GM12873 (cell line): ENCODE measurements at regions not wholly inside any gene's neighbourhood (a gene's known extent, or its start where the extent isn't known, plus 50 kb on each side); places are given as distances from the start of the nearest gene placed in this dataset.

Source experiments
- TF ChIP-seq, protein P1 (sequence below): IDR thresholded peaks from 2 replicates; pipeline ENCODE4 v1.5.1; 2012; ENCODE audit warnings: low read depth, mild to moderate bottlenecking, moderate library complexity, low read length, control low read depth; ENCODE audit not compliant: insufficient read depth; ENCODE audit errors: missing control alignments

DNA sequence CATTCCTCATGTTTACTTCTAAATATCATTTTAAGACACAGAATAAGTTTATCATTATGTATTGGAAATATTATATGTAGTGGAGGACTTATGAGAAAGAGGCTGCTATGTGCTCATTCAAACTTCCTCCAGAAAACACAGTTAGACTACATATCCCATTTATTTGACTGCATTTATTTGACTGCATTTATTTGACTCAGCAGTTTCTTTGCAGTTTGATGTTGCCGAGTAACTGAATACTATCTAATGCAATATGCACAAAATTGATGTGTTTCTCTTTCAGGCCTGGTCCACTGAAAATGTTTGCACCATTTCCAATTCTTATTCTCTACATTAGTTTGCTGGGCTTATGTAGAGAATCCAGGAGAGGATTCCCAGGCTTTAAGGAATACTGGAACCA is 89.9 kb upstream of the FBN2 start:
- TF ChIP-seq, protein P1, sequence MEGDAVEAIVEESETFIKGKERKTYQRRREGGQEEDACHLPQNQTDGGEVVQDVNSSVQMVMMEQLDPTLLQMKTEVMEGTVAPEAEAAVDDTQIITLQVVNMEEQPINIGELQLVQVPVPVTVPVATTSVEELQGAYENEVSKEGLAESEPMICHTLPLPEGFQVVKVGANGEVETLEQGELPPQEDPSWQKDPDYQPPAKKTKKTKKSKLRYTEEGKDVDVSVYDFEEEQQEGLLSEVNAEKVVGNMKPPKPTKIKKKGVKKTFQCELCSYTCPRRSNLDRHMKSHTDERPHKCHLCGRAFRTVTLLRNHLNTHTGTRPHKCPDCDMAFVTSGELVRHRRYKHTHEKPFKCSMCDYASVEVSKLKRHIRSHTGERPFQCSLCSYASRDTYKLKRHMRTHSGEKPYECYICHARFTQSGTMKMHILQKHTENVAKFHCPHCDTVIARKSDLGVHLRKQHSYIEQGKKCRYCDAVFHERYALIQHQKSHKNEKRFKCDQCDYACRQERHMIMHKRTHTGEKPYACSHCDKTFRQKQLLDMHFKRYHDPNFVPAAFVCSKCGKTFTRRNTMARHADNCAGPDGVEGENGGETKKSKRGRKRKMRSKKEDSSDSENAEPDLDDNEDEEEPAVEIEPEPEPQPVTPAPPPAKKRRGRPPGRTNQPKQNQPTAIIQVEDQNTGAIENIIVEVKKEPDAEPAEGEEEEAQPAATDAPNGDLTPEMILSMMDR = no peak

DNA sequence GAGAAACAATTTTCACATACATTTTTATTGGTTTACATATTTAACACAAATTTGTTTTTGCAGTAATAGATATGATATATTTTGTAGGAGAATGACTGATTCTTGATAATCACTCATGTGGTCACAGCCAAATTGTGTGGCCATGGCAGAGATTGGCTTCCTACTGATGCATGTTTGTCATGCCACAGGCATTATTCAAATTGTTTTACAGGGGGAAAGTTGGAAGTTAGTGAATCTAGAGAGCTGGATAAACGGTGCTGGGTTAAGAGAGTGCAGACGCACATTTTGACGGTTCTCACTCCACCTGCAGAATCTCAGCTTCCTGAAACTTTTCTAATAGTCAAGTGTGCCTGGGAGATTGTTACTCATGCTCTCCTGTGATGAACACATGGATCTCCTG is 91.1 kb upstream of the FBN2 start:
- TF ChIP-seq, protein P1 = no peak

DNA sequence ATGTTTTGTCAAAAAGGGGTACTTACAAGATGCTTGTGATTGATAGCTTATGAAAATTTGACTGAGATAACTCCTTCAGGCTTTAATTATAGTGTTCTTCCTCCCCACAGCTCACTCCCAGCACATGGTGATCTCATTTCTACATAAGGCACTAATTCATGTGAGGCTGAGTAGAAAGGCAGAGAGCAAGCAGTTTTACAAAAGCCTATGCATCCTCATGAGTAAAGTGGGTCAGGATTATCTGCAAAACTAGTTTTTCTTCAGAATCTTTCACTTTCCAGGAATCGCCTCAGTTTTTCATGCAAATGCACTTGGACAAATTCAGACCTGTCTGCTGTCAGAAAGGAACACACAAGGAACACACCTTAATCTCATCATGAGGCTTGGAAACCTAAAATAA is 92.1 kb upstream of the FBN2 start:
- TF ChIP-seq, protein P1 = no peak

DNA sequence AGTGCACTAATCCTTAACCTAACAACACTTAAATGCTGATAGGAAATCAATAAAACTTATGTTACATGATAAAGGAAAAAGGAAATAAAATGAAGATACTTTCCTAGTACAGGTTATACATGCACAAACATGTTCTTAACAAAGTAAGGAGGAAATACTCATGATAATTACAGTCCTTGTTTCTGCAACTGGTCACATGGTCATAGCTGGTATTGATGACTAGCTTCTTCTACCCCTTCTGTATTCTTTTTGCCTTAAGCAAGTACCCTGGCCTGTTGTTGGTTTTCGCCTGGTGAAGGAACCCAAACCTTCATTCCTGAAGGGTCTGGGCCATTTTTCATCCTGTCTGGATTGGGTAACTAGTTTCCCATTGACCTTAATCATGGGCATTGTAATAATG is 93.7 kb upstream of the FBN2 start:
- TF ChIP-seq, protein P1 = no peak

DNA sequence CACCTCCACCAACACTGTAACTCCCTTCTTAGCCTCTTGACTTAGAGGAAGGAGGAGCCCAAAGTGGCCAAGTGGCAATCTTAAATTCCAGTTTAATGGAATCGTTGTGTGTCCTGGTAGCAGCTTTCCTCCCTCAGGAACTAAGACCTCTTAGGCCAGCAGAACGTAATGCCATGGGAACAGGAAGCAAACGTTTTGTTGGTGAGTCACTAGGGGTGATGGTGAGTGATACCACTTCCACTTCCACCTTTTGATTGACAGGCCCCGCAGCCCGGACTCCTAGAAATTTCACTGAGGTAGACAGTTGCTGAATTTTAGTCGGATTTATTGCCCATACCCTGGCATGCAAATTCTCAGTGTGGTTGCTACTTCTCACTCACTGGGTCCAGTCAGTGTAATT is 94.2 kb upstream of the FBN2 start:
- TF ChIP-seq, protein P1 = no peak

DNA sequence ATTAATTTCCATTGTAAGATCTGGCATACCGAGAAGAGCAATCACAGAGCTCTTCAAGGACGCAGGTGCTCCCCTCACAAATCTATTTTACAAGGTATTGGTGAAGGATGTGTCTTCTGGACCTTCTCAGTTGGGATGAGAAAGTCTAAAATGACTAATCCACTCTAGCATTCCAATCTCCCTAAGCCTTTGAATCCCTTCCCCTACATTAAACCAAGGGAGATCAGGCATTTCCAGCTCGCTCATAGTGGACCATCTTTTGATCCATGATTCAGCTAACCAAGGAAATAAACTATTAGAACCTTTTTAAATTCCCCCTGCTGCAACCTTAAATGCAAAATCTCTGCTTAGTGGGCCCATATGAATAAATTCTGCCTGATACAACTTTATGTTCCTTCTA is 95.9 kb upstream of the FBN2 start:
- TF ChIP-seq, protein P1 = no peak

DNA sequence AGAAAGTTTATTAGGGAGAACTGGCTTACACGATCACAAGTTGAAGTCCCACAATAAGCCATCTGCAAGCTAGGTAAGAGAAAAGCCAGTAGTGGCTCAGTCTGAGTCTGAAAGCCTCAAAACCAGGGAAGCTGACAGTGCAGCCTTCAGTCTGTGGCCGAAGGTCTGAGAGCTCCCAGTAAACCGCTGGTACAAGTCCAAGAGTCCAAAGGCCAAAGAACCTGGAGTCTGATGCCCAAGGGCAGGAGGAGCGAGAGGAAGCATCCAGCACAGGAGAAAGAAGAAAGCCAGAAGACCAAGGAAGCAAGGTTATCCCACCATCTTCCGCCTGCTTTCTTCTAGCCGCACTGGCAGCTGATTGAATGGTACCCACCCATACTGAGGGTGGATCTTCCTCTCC is 97.3 kb upstream of the FBN2 start:
- TF ChIP-seq, protein P1 = no peak
